SK-N-SH (cell line): ENCODE measurements at regions not wholly inside any gene's neighbourhood (a gene's known extent, or its start where the extent isn't known, plus 50 kb on each side); places are given as distances from the start of the nearest gene placed in this dataset.

Experiments used
- CTCF ChIA-PET: fragments of 300-600, 350-600 bp; formaldehyde crosslinking; extraction: SDS; loops from one replicate; lab custom pipeline; 2021; lab: Yijun Ruan, JAX
- POLR2A ChIA-PET: fragments of 350-600 bp; sonication (Branson Sonifier 250); formaldehyde crosslinking; extraction: SDS; loops from one replicate; lab custom pipeline; 2020; ENCODE audit warnings: antibody characterized with exemption, inconsistent platforms; lab: Yijun Ruan, JAX
- DNase-seq: peaks from one replicate; pipeline ENCODE4 v3.0.0; 2012
- H2AFZ ChIP-seq: fragments of 200-600 bp; sonication (generic); 2 replicates; pipeline ENCODE4 v1.8.1; 2016; ENCODE audit warnings: antibody characterized with exemption, mild to moderate bottlenecking, low read depth
- H3F3A ChIP-seq: fragments of 200-600 bp; sonication (generic); replicated peaks from 2 replicates; pipeline ENCODE3; 2016; ENCODE audit warnings: antibody characterized with exemption, mild to moderate bottlenecking; ENCODE audit not compliant: insufficient read depth
- H3K27ac ChIP-seq, 2 experiments: fragments of 200-500 bp in 1 of 2; fragments of 200-600 bp in 1 of 2; sonication (Bioruptor generic) in 1 of 2; sonication (generic), shearing (Covaris generic) in 1 of 2; 2 replicates each; pipeline versions ENCODE4 v1.5.1 to v1.6.1; 2014 to 2016; ENCODE audit warnings: low read depth in 2 of 2, inconsistent platforms in 1 of 2, low read length in 1 of 2, mild to moderate bottlenecking in 1 of 2, mixed read lengths in 1 of 2
- H3K27me3 ChIP-seq: fragments of 200-600 bp; sonication (generic), shearing (Covaris generic); 2 replicates; pipeline ENCODE4 v1.6.1; 2016; ENCODE audit warnings: mixed run types; ENCODE audit not compliant: insufficient read depth
- H3K36me3 ChIP-seq, 2 experiments: fragments of 200-500 bp in 1 of 2; fragments of 200-600 bp in 1 of 2; sonication (Bioruptor generic) in 1 of 2; sonication (generic) in 1 of 2; replicated peaks in 1 of 2; 2 replicates each; pipeline versions ENCODE3 to v1.5.1; 2014 to 2016; ENCODE audit warnings: low read length in 1 of 2, mild to moderate bottlenecking in 1 of 2; ENCODE audit not compliant: insufficient read depth in 2 of 2, control insufficient read depth in 1 of 2
- H3K4me1 ChIP-seq, 2 experiments: fragments of 200-500 bp in 1 of 2; fragments of 200-600 bp in 1 of 2; sonication (Bioruptor generic) in 1 of 2; sonication (generic), shearing (Covaris generic) in 1 of 2; 2 replicates each; pipeline versions ENCODE4 v1.5.1 to v1.6.1; 2014 to 2016; ENCODE audit warnings: low read depth in 1 of 2, low read length in 1 of 2, mixed run types in 1 of 2; ENCODE audit not compliant: insufficient read depth in 2 of 2, control insufficient read depth in 1 of 2
- H3K4me2 ChIP-seq: fragments of 200-600 bp; sonication (generic), shearing (Covaris generic); 2 replicates; pipeline ENCODE4 v1.6.1; 2017; ENCODE audit warnings: mixed run types
- H3K4me3 ChIP-seq, 2 experiments: fragments of 200-500 bp in 1 of 2; fragments of 200-600 bp in 1 of 2; sonication (Bioruptor generic) in 1 of 2; sonication (generic), shearing (Covaris generic) in 1 of 2; 2 replicates each; pipeline versions ENCODE4 v1.5.1 to v1.8.1; 2014 to 2016; ENCODE audit warnings: low read depth in 2 of 2, inconsistent platforms in 1 of 2, low read length in 1 of 2, mild to moderate bottlenecking in 1 of 2, mixed read lengths in 1 of 2, moderate library complexity in 1 of 2
- H3K79me2 ChIP-seq: fragments of 200-600 bp; sonication (generic); 2 replicates; pipeline ENCODE4 v1.8.1; 2017; ENCODE audit warnings: mild to moderate bottlenecking; ENCODE audit not compliant: insufficient read depth
- H3K9ac ChIP-seq: fragments of 200-600 bp; sonication (generic); 2 replicates; pipeline ENCODE4 v1.6.1; 2017; ENCODE audit warnings: mixed run types
- H3K9me2 ChIP-seq: fragments of 200-600 bp; sonication (generic); 2 replicates; pipeline ENCODE4 v1.6.1; 2017; ENCODE audit warnings: mixed run types
- H3K9me3 ChIP-seq: fragments of 200-600 bp; sonication (generic); 2 replicates; pipeline ENCODE4 v1.6.1; 2017; ENCODE audit warnings: mixed run types, mild to moderate bottlenecking, moderate library complexity
- H4K20me1 ChIP-seq: fragments of 200-600 bp; sonication (generic); 2 replicates; pipeline ENCODE4 v1.6.1; 2017; ENCODE audit warnings: mild to moderate bottlenecking, mixed run types; ENCODE audit not compliant: insufficient read depth
- CTCF ChIP-seq: fragments of 200-600 bp; sonication (generic); IDR thresholded peaks from 2 replicates; pipeline ENCODE4 v1.6.1; 2017; ENCODE audit warnings: antibody characterized with exemption, mild to moderate bottlenecking, moderate library complexity
- EZH2phosphoT487 ChIP-seq: fragments of 200-600 bp; sonication (generic); IDR thresholded peaks from 2 replicates; pipeline ENCODE4 v1.6.1; 2017; ENCODE audit warnings: low read depth, mixed run types, mild to moderate bottlenecking, antibody characterized with exemption, moderate library complexity, borderline replicate concordance
- FOXM1 ChIP-seq: IDR thresholded peaks from 2 replicates; pipeline ENCODE4 v1.4.0; 2012; ENCODE audit warnings: low read depth, mild to moderate bottlenecking
- GABPA ChIP-seq: IDR thresholded peaks from 2 replicates; pipeline ENCODE4 v1.4.0; 2012; ENCODE audit warnings: low read depth, mild to moderate bottlenecking
- MXI1 ChIP-seq: IDR thresholded peaks from 2 replicates; pipeline ENCODE4 v1.6.1; 2012; ENCODE audit warnings: mild to moderate bottlenecking, low read depth, low read length, improper control_type of control experiment
- RAD21 ChIP-seq: IDR thresholded peaks from 2 replicates; pipeline ENCODE4 v1.6.1; 2012; ENCODE audit warnings: mild to moderate bottlenecking, low read length
- REST ChIP-seq: IDR thresholded peaks from 2 replicates; pipeline ENCODE4 v1.6.1; 2012; ENCODE audit warnings: mild to moderate bottlenecking, low read depth, low read length, moderate library complexity
- RFX5 ChIP-seq: IDR thresholded peaks from 2 replicates; pipeline ENCODE4 v1.6.1; 2012; ENCODE audit warnings: mild to moderate bottlenecking, improper control_type of control experiment, low read length
- TEAD4 ChIP-seq: IDR thresholded peaks from 2 replicates; pipeline ENCODE4 v1.4.0; 2012; ENCODE audit warnings: mild to moderate bottlenecking, borderline replicate concordance; ENCODE audit not compliant: insufficient read depth
- USF2 ChIP-seq: fragments of 150-350 bp; IDR thresholded peaks from 2 replicates; pipeline ENCODE4 v1.6.1; 2017; ENCODE audit warnings: antibody characterized with exemption, low read length, low read depth, borderline replicate concordance
- YY1 ChIP-seq: IDR thresholded peaks from 2 replicates; pipeline ENCODE4 v1.4.0; 2012; ENCODE audit warnings: low read depth, mild to moderate bottlenecking
- WGBS: methylation state at CpG from one replicate; pipeline ENCODE4 v1.1.6; 2017; ENCODE audit warnings: low lambda C conversion rate; 5-methylcytosine and 5-hydroxymethylcytosine counted together
- TF ChIP-seq, protein P1 (sequence below): IDR thresholded peaks from 2 replicates; pipeline ENCODE4 v1.4.0; 2012; ENCODE audit warnings: low read depth, borderline replicate concordance
- TF ChIP-seq, protein P2 (sequence below): IDR thresholded peaks from 2 replicates; pipeline ENCODE4 v1.4.0; 2012; ENCODE audit warnings: low read depth, borderline replicate concordance

DNA sequence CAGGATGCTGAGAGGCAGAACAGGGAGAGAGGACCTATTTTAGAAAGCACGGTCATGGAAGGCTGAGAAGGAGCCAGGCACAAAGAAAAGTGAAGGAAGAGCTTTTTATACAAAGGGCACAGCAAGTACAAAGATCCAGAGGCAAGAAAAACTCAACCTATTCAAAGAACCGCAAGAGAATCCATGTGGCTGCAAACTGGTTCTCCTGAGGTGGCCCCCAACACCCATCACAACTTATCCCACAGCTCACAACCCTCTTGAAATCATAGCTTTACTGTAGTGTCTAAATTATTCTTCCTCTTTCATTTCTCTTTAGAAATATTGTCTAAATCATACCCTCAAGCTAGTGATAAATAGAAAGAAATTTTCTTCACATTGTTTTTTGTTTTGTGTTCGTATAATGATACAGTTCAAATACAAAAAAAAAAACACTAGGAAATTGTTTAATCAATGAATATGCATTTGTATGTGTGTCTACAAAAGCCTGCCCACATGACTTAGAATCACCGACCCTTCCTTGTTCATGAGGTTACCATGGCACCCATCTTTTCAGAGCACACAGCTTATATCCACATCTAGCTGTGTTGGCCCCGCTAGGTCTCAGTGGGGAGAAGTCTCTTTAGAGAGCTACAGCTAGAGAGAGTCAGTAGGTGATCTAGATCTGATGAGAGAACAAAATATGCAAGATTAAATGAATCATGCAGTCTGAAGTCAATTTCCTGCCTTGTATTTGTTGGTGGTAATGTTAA, 126.9 kb upstream of the DCLK2 start:
- Histone ChIP-seq H3F3A (no peaks in the 10 kb centered on the region), H3K9ac (no peak overlapping the region), H3K4me2 (no peak overlapping the region), H3K4me3 (no peak overlapping the region), H4K20me1 (no peaks in the 10 kb centered on the region), H3K9me3 (no peaks in the 10 kb centered on the region), H3K9me2 (no peaks in the 10 kb centered on the region), H3K79me2 (no peaks in the 10 kb centered on the region), H3K27me3 (no peaks in the 10 kb centered on the region), H3K27ac (peak overlapping the region in 1 of 2 experiments; percentile 62; a peak in 2 of 4 replicates), H2AFZ (no peak overlapping the region), H3K4me1 (peaks cover 0 to 4% of the 10 kb centered on the region in 2 experiments; a peak in 2 of 4 replicates), H3K36me3 (no peaks in the 10 kb centered on the region)
- ChIA-PET POLR2A (no interaction called here), CTCF (no interaction called here)
- WGBS = 73% methylated on average over 5 of the region's 5 CpGs
- TF ChIP-seq RAD21 (no peak), FOXM1 (no peak), REST (no peak), USF2 (no peak), GABPA (no peak), TEAD4 (no peak), EZH2phosphoT487 (no peak), RFX5 (no peak), CTCF (no peak), MXI1 (no peak), YY1 (no peak)
- TF ChIP-seq, protein P1, sequence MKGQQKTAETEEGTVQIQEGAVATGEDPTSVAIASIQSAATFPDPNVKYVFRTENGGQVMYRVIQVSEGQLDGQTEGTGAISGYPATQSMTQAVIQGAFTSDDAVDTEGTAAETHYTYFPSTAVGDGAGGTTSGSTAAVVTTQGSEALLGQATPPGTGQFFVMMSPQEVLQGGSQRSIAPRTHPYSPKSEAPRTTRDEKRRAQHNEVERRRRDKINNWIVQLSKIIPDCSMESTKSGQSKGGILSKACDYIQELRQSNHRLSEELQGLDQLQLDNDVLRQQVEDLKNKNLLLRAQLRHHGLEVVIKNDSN = no peak
- TF ChIP-seq, protein P2, sequence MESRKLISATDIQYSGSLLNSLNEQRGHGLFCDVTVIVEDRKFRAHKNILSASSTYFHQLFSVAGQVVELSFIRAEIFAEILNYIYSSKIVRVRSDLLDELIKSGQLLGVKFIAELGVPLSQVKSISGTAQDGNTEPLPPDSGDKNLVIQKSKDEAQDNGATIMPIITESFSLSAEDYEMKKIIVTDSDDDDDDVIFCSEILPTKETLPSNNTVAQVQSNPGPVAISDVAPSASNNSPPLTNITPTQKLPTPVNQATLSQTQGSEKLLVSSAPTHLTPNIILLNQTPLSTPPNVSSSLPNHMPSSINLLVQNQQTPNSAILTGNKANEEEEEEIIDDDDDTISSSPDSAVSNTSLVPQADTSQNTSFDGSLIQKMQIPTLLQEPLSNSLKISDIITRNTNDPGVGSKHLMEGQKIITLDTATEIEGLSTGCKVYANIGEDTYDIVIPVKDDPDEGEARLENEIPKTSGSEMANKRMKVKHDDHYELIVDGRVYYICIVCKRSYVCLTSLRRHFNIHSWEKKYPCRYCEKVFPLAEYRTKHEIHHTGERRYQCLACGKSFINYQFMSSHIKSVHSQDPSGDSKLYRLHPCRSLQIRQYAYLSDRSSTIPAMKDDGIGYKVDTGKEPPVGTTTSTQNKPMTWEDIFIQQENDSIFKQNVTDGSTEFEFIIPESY = no peak
- DNase-seq = no peak
